H4 (cell line): ENCODE measurements at regions not wholly inside any gene's neighbourhood (a gene's known extent, or its start where the extent isn't known, plus 50 kb on each side); places are given as distances from the start of the nearest gene placed in this dataset.
A peak's percentile ranks its signal among the peaks of the same experiment; 100 is the strongest.

Source experiments
- DNase-seq: peaks from one replicate; pipeline ENCODE4 v3.0.0-alpha.2; 2015; ENCODE audit warnings: low spot score

- DNase-seq, result no peak
These were observed 494.8 kb upstream of the HS6ST1 start for GRCh38 chr2:128813352-128814034.

GRCh38 chr2:128815248-128815647 lies 496.6 kb upstream of the HS6ST1 start:
- DNase-seq, result no peak

- DNase-seq, result no peak
These were observed 498.5 kb upstream of the HS6ST1 start for GRCh38 chr2:128817171-128817570.

- DNase-seq, result no peak
These were observed 499.1 kb upstream of the HS6ST1 start for GRCh38 chr2:128817813-128818212.

GRCh38 chr2:128818248-128818647 lies 499.6 kb upstream of the HS6ST1 start:
- no peak for DNase-seq

- no peak for DNase-seq
These were observed 500.2 kb upstream of the HS6ST1 start for GRCh38 chr2:128818704-128819491.

GRCh38 chr2:128820452-128820851 lies 501.8 kb upstream of the HS6ST1 start:
- no peak for DNase-seq

GRCh38 chr2:128821010-128821409 lies 502.3 kb upstream of the HS6ST1 start:
- no peak for DNase-seq

GRCh38 chr2:128832946-128833663 lies 514.4 kb upstream of the HS6ST1 start:
- DNase-seq, result no peak

GRCh38 chr2:128833664-128834027 lies 515.0 kb upstream of the HS6ST1 start:
- DNase-seq, result no peak

- no peak for DNase-seq
These were observed 515.7 kb upstream of the HS6ST1 start for GRCh38 chr2:128834207-128834879.

GRCh38 chr2:128834880-128835252 lies 516.2 kb upstream of the HS6ST1 start:
- DNase-seq, result no peak

- DNase-seq, result no peak
These were observed 516.7 kb upstream of the HS6ST1 start for GRCh38 chr2:128835342-128835855.

GRCh38 chr2:128835974-128836373 lies 517.3 kb upstream of the HS6ST1 start:
- DNase-seq, result no peak

GRCh38 chr2:128836559-128837100 lies 518.0 kb upstream of the HS6ST1 start:
- DNase-seq, result no peak

GRCh38 chr2:128838244-128838643 lies 519.6 kb upstream of the HS6ST1 start:
- DNase-seq, result no peak

GRCh38 chr2:128841803-128842202 lies 523.1 kb upstream of the HS6ST1 start:
- no peak for DNase-seq

- no peak for DNase-seq
These were observed 548.6 kb upstream of the HS6ST1 start for GRCh38 chr2:128867311-128867710.

GRCh38 chr2:128867936-128868636 lies 549.4 kb upstream of the HS6ST1 start:
- DNase-seq, result no peak

GRCh38 chr2:128868686-128869551 lies 550.3 kb upstream of the HS6ST1 start:
- DNase-seq, result peak; percentile 13
